HG03354 (cell line): ENCODE measurements at regions not wholly inside any gene's neighbourhood (a gene's known extent, or its start where the extent isn't known, plus 50 kb on each side); places are given as distances from the start of the nearest gene placed in this dataset.

Experiments used
- ATAC-seq: cut with Tn5 transposase; IDR thresholded peaks from one replicate; pipeline ENCODE4 v1.9.1; 2021; ENCODE audit warnings: mild to moderate bottlenecking; ENCODE audit not compliant: unreplicated experiment, poor library complexity, severe bottlenecking

- ATAC-seq, result no peak
Measured at GRCh38 chr5:15234366-15234765, 265.6 kb upstream of the FBXL7 start.

- ATAC-seq, result no peak
Measured at GRCh38 chr5:15233566-15233965, 266.4 kb upstream of the FBXL7 start.

GRCh38 chr5:15222156-15222555 lies 277.8 kb upstream of the FBXL7 start:
- no peak for ATAC-seq

GRCh38 chr5:15220642-15221173 lies 279.3 kb upstream of the FBXL7 start:
- no peak for ATAC-seq

GRCh38 chr5:15215056-15215455 lies 284.9 kb upstream of the FBXL7 start:
- ATAC-seq, result no peak

GRCh38 chr5:15214010-15214409 lies 286.0 kb upstream of the FBXL7 start:
- ATAC-seq, result no peak

- no peak for ATAC-seq
Measured at GRCh38 chr5:15209053-15209762, 290.8 kb upstream of the FBXL7 start.

GRCh38 chr5:15206133-15206532 lies 293.8 kb upstream of the FBXL7 start:
- no peak for ATAC-seq

GRCh38 chr5:15203376-15203775 lies 296.6 kb upstream of the FBXL7 start:
- no peak for ATAC-seq

- no peak for ATAC-seq
Measured at GRCh38 chr5:15191012-15191411, 309.0 kb upstream of the FBXL7 start.

- no peak for ATAC-seq
Measured at GRCh38 chr5:15183520-15183919, 311.9 kb upstream of the ANKH start.

- no peak for ATAC-seq
Measured at GRCh38 chr5:15170173-15170572, 298.6 kb upstream of the ANKH start.

- ATAC-seq, result no peak
Measured at GRCh38 chr5:15168358-15168757, 296.8 kb upstream of the ANKH start.

- no peak for ATAC-seq
Measured at GRCh38 chr5:15160091-15160490, 288.5 kb upstream of the ANKH start.

GRCh38 chr5:15159606-15160005 lies 288.0 kb upstream of the ANKH start:
- no peak for ATAC-seq

- no peak for ATAC-seq
Measured at GRCh38 chr5:15142458-15142857, 270.9 kb upstream of the ANKH start.

GRCh38 chr5:15137414-15137813 lies 265.8 kb upstream of the ANKH start:
- ATAC-seq, result no peak

GRCh38 chr5:15135661-15136060 lies 264.1 kb upstream of the ANKH start:
- no peak for ATAC-seq

GRCh38 chr5:15133456-15133965 lies 261.9 kb upstream of the ANKH start:
- no peak for ATAC-seq

GRCh38 chr5:15132816-15133405 lies 261.3 kb upstream of the ANKH start:
- no peak for ATAC-seq

GRCh38 chr5:15131909-15132308 lies 260.3 kb upstream of the ANKH start:
- no peak for ATAC-seq
